Loucy (cell line): ENCODE measurements at regions not wholly inside any gene's neighbourhood (a gene's known extent, or its start where the extent isn't known, plus 50 kb on each side); places are given as distances from the start of the nearest gene placed in this dataset.

Experiments
- H2AFZ ChIP-seq: fragments of 200-600 bp; sonication (generic); 2 replicates; pipeline ENCODE4 v1.6.0; 2016; ENCODE audit warnings: antibody characterized with exemption, mild to moderate bottlenecking, low read length, moderate library complexity
- H3F3A ChIP-seq: fragments of 200-600 bp; 2 replicates; pipeline ENCODE4 v1.6.0; 2016; ENCODE audit warnings: antibody characterized with exemption, low read depth, mild to moderate bottlenecking
- H3K27me3 ChIP-seq: fragments of 200-600 bp; sonication (generic); 2 replicates; pipeline ENCODE4 v1.6.1; 2014; ENCODE audit warnings: low read length, mild to moderate bottlenecking; ENCODE audit not compliant: insufficient read depth, poor library complexity, severe bottlenecking
- H3K36me3 ChIP-seq: fragments of 200-600 bp; sonication (generic); 2 replicates; pipeline ENCODE4 v1.6.1; 2016; ENCODE audit warnings: low read length; ENCODE audit not compliant: insufficient read depth
- H3K4me1 ChIP-seq: fragments of 200-600 bp; sonication (generic); 2 replicates; pipeline ENCODE4 v1.5.1; 2014; ENCODE audit warnings: low read length, mild to moderate bottlenecking; ENCODE audit not compliant: insufficient read depth, poor library complexity, severe bottlenecking
- H3K4me2 ChIP-seq: fragments of 200-600 bp; sonication (generic); 2 replicates; pipeline ENCODE4 v1.6.0; 2014; ENCODE audit warnings: antibody characterized with exemption, low read length, low read depth, mild to moderate bottlenecking; ENCODE audit not compliant: poor library complexity, severe bottlenecking
- H3K4me3 ChIP-seq: fragments of 200-600 bp; sonication (generic); 2 replicates; pipeline ENCODE4 v1.5.1; 2014; ENCODE audit warnings: low read length, mild to moderate bottlenecking, mixed read lengths; ENCODE audit not compliant: poor library complexity, severe bottlenecking
- H3K79me2 ChIP-seq: fragments of 200-600 bp; sonication (generic); 2 replicates; pipeline ENCODE4 v1.6.1; 2014; ENCODE audit warnings: low read length; ENCODE audit not compliant: insufficient read depth
- H3K9ac ChIP-seq: fragments of 200-600 bp; sonication (generic); 2 replicates; pipeline ENCODE4 v1.6.0; 2014; ENCODE audit warnings: mild to moderate bottlenecking, low read depth, low read length, moderate library complexity; ENCODE audit not compliant: poor library complexity, severe bottlenecking
- H3K9me2 ChIP-seq: fragments of 200-600 bp; sonication (generic); replicated peaks from 2 replicates; pipeline ENCODE4 v1.6.1; 2016; ENCODE audit warnings: low read depth, low read length, mixed read lengths
- H3K9me3 ChIP-seq: fragments of 200-600 bp; sonication (generic); 2 replicates; pipeline ENCODE4 v1.6.1; 2014; ENCODE audit warnings: mild to moderate bottlenecking, antibody characterized with exemption, low read length, low read depth; ENCODE audit not compliant: insufficient read depth
- H4K20me1 ChIP-seq: fragments of 200-600 bp; sonication (generic); 2 replicates; pipeline ENCODE4 v1.6.0; 2014; ENCODE audit warnings: antibody characterized with exemption, low read length, mild to moderate bottlenecking; ENCODE audit not compliant: insufficient read depth, poor library complexity, severe bottlenecking
- CTCF ChIP-seq: fragments of 200-600 bp; sonication (generic); conservative IDR thresholded peaks from 2 replicates; pipeline ENCODE4 v1.5.1; 2014; ENCODE audit warnings: mild to moderate bottlenecking, antibody characterized with exemption, low read length
- EZH2phosphoT487 ChIP-seq: fragments of 200-600 bp; IDR thresholded peaks from 2 replicates; pipeline ENCODE4 v1.6.1; 2018; ENCODE audit warnings: antibody characterized with exemption, mild to moderate bottlenecking, moderate library complexity, borderline replicate concordance

- H3K9me3 ChIP-seq = no peaks in the 10 kb centered on the region
- H2AFZ ChIP-seq = no peak overlapping the region
- no peaks in the 10 kb centered on the region for H3F3A ChIP-seq
- no peaks in the 10 kb centered on the region for H3K4me1 ChIP-seq
- TF ChIP-seq EZH2phosphoT487 (no peak), CTCF (no peak)
- H4K20me1 ChIP-seq = no peaks in the 10 kb centered on the region
- H3K9ac ChIP-seq = no peak overlapping the region
- H3K27me3 ChIP-seq = no peaks in the 10 kb centered on the region
- no peaks in the 10 kb centered on the region for H3K36me3 ChIP-seq
- no peak overlapping the region for H3K4me3 ChIP-seq
- no peak overlapping the region for H3K4me2 ChIP-seq
- H3K79me2 ChIP-seq = no peaks in the 10 kb centered on the region
- H3K9me2 ChIP-seq = no peaks in the 10 kb centered on the region
Observed at GRCh38 chr13:42717176-42717575, 64.2 kb upstream of the FAM216B start.

- no peak overlapping the region for H2AFZ ChIP-seq
- H3F3A ChIP-seq = no peaks in the 10 kb centered on the region
- H3K9ac ChIP-seq = no peak overlapping the region
- no peaks in the 10 kb centered on the region for H3K36me3 ChIP-seq
- no peak for TF ChIP-seq EZH2phosphoT487
- TF ChIP-seq CTCF = no peak
- H3K27me3 ChIP-seq = no peaks in the 10 kb centered on the region
- no peaks in the 10 kb centered on the region for H4K20me1 ChIP-seq
- no peaks in the 10 kb centered on the region for H3K4me1 ChIP-seq
- no peaks in the 10 kb centered on the region for H3K9me2 ChIP-seq
- no peaks in the 10 kb centered on the region for H3K9me3 ChIP-seq
- H3K4me2 ChIP-seq = no peak overlapping the region
- no peaks in the 10 kb centered on the region for H3K79me2 ChIP-seq
- H3K4me3 ChIP-seq = no peak overlapping the region
Observed at GRCh38 chr13:42720113-42720857, 61.1 kb upstream of the FAM216B start.

GRCh38 chr13:42720858-42721219 lies 60.5 kb upstream of the FAM216B start:
- H3K27me3 ChIP-seq = no peaks in the 10 kb centered on the region
- TF ChIP-seq EZH2phosphoT487 (no peak), CTCF (no peak)
- no peaks in the 10 kb centered on the region for H4K20me1 ChIP-seq
- no peak overlapping the region for H3K4me3 ChIP-seq
- H3K9me2 ChIP-seq = no peaks in the 10 kb centered on the region
- H3F3A ChIP-seq = no peaks in the 10 kb centered on the region
- H3K4me1 ChIP-seq = no peaks in the 10 kb centered on the region
- H3K79me2 ChIP-seq = no peaks in the 10 kb centered on the region
- H3K36me3 ChIP-seq = no peaks in the 10 kb centered on the region
- no peak overlapping the region for H3K9ac ChIP-seq
- H2AFZ ChIP-seq = no peak overlapping the region
- H3K4me2 ChIP-seq = no peak overlapping the region
- no peaks in the 10 kb centered on the region for H3K9me3 ChIP-seq
